ACHN (cell line): ENCODE measurements at regions not wholly inside any gene's neighbourhood (a gene's known extent, or its start where the extent isn't known, plus 50 kb on each side); places are given as distances from the start of the nearest gene placed in this dataset.

Experiments
- DNase-seq: peaks from one replicate; pipeline ENCODE4 v3.0.0-alpha.2; 2015
- in situ Hi-C: cut with HindIII; loops from 2 replicates; pipeline ENCODE4 v1.10.0; 2017; ENCODE audit warnings: low sequenced_read_pairs, low pct_ligation_motif_present, low pct_unique_long_range_greater_than_20kb

DNA sequence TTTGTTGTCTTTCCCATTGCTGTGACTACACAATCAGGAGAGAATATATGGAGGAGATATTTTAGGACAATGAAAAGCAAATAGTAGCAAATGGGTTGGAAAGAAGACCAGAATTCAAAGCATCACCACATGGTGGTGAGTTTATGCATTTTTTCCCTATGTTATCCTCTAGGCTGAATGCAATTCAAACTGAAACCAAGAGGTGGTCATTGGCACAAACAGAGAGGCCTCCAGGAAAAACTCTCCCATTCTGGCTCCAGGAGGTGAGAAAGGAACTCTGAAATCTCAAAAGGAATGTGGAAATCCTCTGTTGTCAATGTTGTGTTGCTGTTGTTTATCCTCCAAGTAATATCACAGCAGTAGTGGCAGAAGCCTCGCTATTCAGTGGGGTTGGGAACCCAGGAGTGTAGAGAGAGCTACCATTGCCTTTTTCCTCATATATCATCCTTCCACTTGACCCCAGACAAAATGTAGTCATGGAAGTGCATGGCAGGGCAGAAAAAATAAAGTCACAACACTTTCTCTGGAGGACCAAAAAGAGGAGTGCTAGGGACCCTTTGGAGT, 819.1 kb downstream of the GRID1 start:
- in situ Hi-C loops: no loop called here
- DNase-seq: peak; percentile 11

DNA sequence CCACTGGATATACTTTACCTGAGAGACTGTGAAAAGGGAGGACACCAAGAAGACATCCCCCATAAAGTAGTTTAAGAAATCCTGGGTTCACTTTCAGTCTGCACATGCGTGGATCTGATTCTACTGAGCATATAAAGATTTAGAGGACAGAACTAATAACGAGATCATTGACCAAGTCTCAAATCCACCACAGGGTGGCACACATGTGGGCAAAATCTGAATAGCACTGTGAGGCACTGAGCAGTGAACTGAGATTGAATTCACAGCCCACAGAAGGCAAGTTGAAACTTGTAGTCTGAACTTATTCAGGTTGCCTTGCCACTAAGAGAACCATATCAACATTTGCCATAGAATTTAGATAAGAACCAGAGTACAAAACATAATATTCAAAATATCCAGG, 818.6 kb downstream of the GRID1 start:
- peak; percentile 85 for DNase-seq
- in situ Hi-C loops: no loop called here
